Mesothelial cell of epicardium (in vitro differentiated cells): ENCODE measurements at regions not wholly inside any gene's neighbourhood (a gene's known extent, or its start where the extent isn't known, plus 50 kb on each side); places are given as distances from the start of the nearest gene placed in this dataset.

Source experiments
- DNase-seq, 2 experiments: peaks; one replicate each; pipeline ENCODE4 v3.0.0; 2021; ENCODE audit warnings: low spot score in 2 of 2; ENCODE audit not compliant: unreplicated experiment in 2 of 2
- H3K27ac Mint-ChIP-seq: 2 replicates; pipeline ENCODE4 v1.8.0; 2021; ENCODE audit warnings: mixed read lengths
- H3K27me3 Mint-ChIP-seq: 2 replicates; pipeline ENCODE4 v1.8.0; 2021; ENCODE audit warnings: low read depth, mixed read lengths
- H3K36me3 Mint-ChIP-seq: 2 replicates; pipeline ENCODE4 v1.8.0; 2021; ENCODE audit warnings: mixed read lengths
- H3K4me1 Mint-ChIP-seq: 2 replicates; pipeline ENCODE4 v1.8.0; 2021; ENCODE audit warnings: mixed read lengths
- H3K4me3 Mint-ChIP-seq: 2 replicates; pipeline ENCODE4 v1.8.0; 2021; ENCODE audit warnings: mild to moderate bottlenecking, moderate library complexity, mixed read lengths
- H3K9me3 Mint-ChIP-seq: 2 replicates; pipeline ENCODE4 v1.8.0; 2021; ENCODE audit warnings: mixed read lengths
- TF ChIP-seq, protein P1 (sequence below): fragments of 200-600 bp; sonication (generic); IDR thresholded peaks from one replicate; pipeline ENCODE4 v1.5.0; 2021; ENCODE audit warnings: antibody characterized with exemption; ENCODE audit not compliant: unreplicated experiment

DNA sequence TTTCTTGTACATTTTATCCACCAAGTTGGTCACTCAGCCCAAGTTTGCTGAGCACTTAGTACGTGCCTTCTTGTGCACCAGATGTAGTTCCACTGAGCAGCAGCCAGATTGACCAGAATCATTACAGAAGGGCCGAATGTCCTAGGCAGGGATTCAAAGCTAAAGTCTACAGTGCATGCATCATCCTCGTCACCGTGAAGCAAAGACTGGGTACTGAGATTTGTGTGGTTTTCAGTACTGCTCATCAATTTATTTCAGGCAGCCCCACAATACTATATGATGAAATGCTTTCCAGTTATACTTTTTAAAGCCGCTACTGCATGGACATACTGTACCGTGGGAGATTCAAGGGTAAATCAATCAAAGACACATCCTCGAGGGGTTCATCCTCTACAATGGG, 227.0 kb downstream of the ARRDC4 start:
- TF ChIP-seq, protein P1, sequence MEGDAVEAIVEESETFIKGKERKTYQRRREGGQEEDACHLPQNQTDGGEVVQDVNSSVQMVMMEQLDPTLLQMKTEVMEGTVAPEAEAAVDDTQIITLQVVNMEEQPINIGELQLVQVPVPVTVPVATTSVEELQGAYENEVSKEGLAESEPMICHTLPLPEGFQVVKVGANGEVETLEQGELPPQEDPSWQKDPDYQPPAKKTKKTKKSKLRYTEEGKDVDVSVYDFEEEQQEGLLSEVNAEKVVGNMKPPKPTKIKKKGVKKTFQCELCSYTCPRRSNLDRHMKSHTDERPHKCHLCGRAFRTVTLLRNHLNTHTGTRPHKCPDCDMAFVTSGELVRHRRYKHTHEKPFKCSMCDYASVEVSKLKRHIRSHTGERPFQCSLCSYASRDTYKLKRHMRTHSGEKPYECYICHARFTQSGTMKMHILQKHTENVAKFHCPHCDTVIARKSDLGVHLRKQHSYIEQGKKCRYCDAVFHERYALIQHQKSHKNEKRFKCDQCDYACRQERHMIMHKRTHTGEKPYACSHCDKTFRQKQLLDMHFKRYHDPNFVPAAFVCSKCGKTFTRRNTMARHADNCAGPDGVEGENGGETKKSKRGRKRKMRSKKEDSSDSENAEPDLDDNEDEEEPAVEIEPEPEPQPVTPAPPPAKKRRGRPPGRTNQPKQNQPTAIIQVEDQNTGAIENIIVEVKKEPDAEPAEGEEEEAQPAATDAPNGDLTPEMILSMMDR = no peak

DNA sequence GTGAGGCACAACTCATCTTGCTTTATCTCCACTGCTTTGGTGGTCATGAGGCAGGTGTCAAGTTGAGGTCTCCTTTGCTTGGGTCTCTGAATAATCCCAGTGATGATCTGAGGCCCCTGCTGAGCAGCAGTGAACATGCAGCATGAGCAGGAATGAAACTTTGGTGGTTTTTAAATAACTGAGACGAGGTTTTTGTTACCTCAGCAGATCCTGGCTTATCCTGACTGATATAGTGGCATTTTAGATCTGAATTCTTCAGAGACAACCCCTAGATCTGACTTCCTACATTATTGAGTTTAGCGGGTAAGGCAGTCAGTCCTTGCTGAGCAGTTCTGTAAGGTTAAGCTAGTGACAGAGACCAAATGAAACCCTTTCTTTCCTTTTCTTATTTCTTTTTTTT, 230.4 kb downstream of the ARRDC4 start:
- TF ChIP-seq, protein P1 = no peak
- DNase-seq = no peak
- H3K27ac Mint-ChIP-seq = no peak overlapping the region
- H3K36me3 Mint-ChIP-seq = no peaks in the 10 kb centered on the region
- H3K9me3 Mint-ChIP-seq = peaks cover 4% of the 10 kb centered on the region
- H3K4me1 Mint-ChIP-seq = no peaks in the 10 kb centered on the region
- peaks cover 77% of the 10 kb centered on the region for H3K27me3 Mint-ChIP-seq
- no peak overlapping the region for H3K4me3 Mint-ChIP-seq

More for the DNA sequence above, 227.0 kb downstream of the ARRDC4 start:
- no peak for DNase-seq
- Mint-ChIP-seq H3K27ac (no peak overlapping the region), H3K27me3 (peaks cover 76% of the 10 kb centered on the region), H3K9me3 (peaks cover 4% of the 10 kb centered on the region), H3K4me3 (no peak overlapping the region), H3K4me1 (no peaks in the 10 kb centered on the region), H3K36me3 (no peaks in the 10 kb centered on the region)

- Mint-ChIP-seq H3K36me3 (no peaks in the 10 kb centered on the region), H3K9me3 (peaks cover 2% of the 10 kb centered on the region), H3K27me3 (peaks cover 75% of the 10 kb centered on the region), H3K4me3 (no peak overlapping the region), H3K27ac (no peak overlapping the region), H3K4me1 (no peaks in the 10 kb centered on the region)
- DNase-seq = no peak
- TF ChIP-seq, protein P1 = no peak
Measured at GRCh38 chr15:98195796-98196195, 235.3 kb downstream of the ARRDC4 start.

- TF ChIP-seq, protein P1 = no peak
- no peaks in the 10 kb centered on the region for H3K4me1 Mint-ChIP-seq
- H3K36me3 Mint-ChIP-seq = no peaks in the 10 kb centered on the region
- no peak overlapping the region for H3K4me3 Mint-ChIP-seq
- no peak for DNase-seq
- no peak overlapping the region for H3K27ac Mint-ChIP-seq
- H3K27me3 Mint-ChIP-seq = peaks cover 78% of the 10 kb centered on the region
- no peaks in the 10 kb centered on the region for H3K9me3 Mint-ChIP-seq
Measured at GRCh38 chr15:98196371-98196770, 235.9 kb downstream of the ARRDC4 start.

DNA sequence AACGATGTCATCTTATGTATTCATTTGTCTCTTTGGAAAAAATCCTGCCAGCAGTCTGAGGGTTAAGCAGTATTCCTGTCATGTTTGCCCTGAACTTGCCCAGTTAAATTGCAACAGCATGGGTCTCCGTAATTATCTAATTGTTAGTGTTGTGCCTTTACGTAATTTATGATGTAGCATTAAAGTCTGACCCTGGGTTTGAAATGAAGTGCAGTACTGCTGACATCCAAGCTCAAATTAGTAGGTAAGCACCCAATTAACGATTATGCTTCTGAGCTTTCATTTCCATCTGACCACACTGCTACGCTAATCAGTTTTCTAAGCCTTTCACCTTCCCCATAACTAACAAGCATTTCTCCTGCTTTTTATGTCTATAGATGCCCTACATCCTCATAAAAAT, 241.8 kb downstream of the ARRDC4 start:
- H3K27me3 Mint-ChIP-seq = peaks cover 88% of the 10 kb centered on the region
- no peaks in the 10 kb centered on the region for H3K4me1 Mint-ChIP-seq
- DNase-seq = no peak
- H3K9me3 Mint-ChIP-seq = no peaks in the 10 kb centered on the region
- H3K4me3 Mint-ChIP-seq = no peak overlapping the region
- no peak overlapping the region for H3K27ac Mint-ChIP-seq
- TF ChIP-seq, protein P1 = no peak
- H3K36me3 Mint-ChIP-seq = no peaks in the 10 kb centered on the region
